HuH-7 (cell line): ENCODE measurements at regions not wholly inside any gene's neighbourhood (a gene's known extent, or its start where the extent isn't known, plus 50 kb on each side); places are given as distances from the start of the nearest gene placed in this dataset.
"Not testable (repeated sequence)": the region's sequence is repeated elsewhere in the genome, so short reads cannot be mapped to it uniquely, and the experiment has no call there.

Experiments used
- DNase-seq: peaks from one replicate; pipeline ENCODE4 v3.0.0; 2011; ENCODE audit warnings: low spot score

GRCh38 chr9:82726424-82727276 lies 336.3 kb downstream of the RASEF start:
- DNase-seq: no peak

- no peak for DNase-seq
Observed at GRCh38 chr9:82729141-82729540, 333.8 kb downstream of the RASEF start.

GRCh38 chr9:82729991-82730589 lies 332.9 kb downstream of the RASEF start:
- DNase-seq: no peak

GRCh38 chr9:82732928-82733327 lies 330.0 kb downstream of the RASEF start:
- no peak for DNase-seq

GRCh38 chr9:82736126-82736525 lies 326.8 kb downstream of the RASEF start:
- no peak for DNase-seq

GRCh38 chr9:82736701-82737100 lies 326.2 kb downstream of the RASEF start:
- DNase-seq: no peak

GRCh38 chr9:82745919-82746318 lies 317.0 kb downstream of the RASEF start:
- no peak for DNase-seq

- no peak for DNase-seq
Observed at GRCh38 chr9:82750411-82750913, 312.5 kb downstream of the RASEF start.

GRCh38 chr9:82757924-82758323 lies 305.0 kb downstream of the RASEF start:
- DNase-seq: no peak

GRCh38 chr9:82761027-82761426 lies 301.9 kb downstream of the RASEF start:
- DNase-seq: no peak

GRCh38 chr9:82761956-82762355 lies 301.0 kb downstream of the RASEF start:
- no peak for DNase-seq

- no peak for DNase-seq
Observed at GRCh38 chr9:82763656-82764055, 299.3 kb downstream of the RASEF start.

GRCh38 chr9:82764061-82764668 lies 298.8 kb downstream of the RASEF start:
- DNase-seq: no peak

GRCh38 chr9:82774707-82775231 lies 288.2 kb downstream of the RASEF start:
- DNase-seq: not testable (repeated sequence)

- no peak for DNase-seq
Observed at GRCh38 chr9:82776508-82776907, 286.4 kb downstream of the RASEF start.

- no peak for DNase-seq
Observed at GRCh38 chr9:82777366-82777765, 285.6 kb downstream of the RASEF start.

- DNase-seq: not testable (repeated sequence)
Observed at GRCh38 chr9:82778923-82779322, 284.0 kb downstream of the RASEF start.

GRCh38 chr9:82780017-82780416 lies 282.9 kb downstream of the RASEF start:
- DNase-seq: no peak

- DNase-seq: no peak
Observed at GRCh38 chr9:82781921-82782392, 281.0 kb downstream of the RASEF start.

- DNase-seq: peak; percentile 15
Observed at GRCh38 chr9:82783045-82783444, 279.9 kb downstream of the RASEF start.

- no peak for DNase-seq
Observed at GRCh38 chr9:82784589-82784988, 278.4 kb downstream of the RASEF start.

- DNase-seq: no peak
Observed at GRCh38 chr9:82789155-82789824, 273.7 kb downstream of the RASEF start.
